Vagina (tissue), 2 donors: ENCODE measurements at regions not wholly inside any gene's neighbourhood (a gene's known extent, or its start where the extent isn't known, plus 50 kb on each side); places are given as distances from the start of the nearest gene placed in this dataset.

Source experiments
- CTCF ChIP-seq, 3 experiments: fragments of 450-650 bp in 2 of 3; fragments of 200-600 bp in 1 of 3; sonication (generic) in 1 of 3; IDR thresholded peaks; one replicate each; pipeline ENCODE4 v1.5.1; 2017 to 2019; ENCODE audit warnings: antibody characterized with exemption in 3 of 3, mild to moderate bottlenecking in 2 of 3, moderate library complexity in 2 of 3
- POLR2AphosphoS5 ChIP-seq, 2 donors: sonication (generic); formaldehyde crosslinking; IDR thresholded peaks; one replicate each; pipeline ENCODE4 v1.9.0; 2017; ENCODE audit warnings: antibody characterized with exemption in 2 of 2, mild to moderate bottlenecking in 2 of 2, low read depth in 1 of 2; ENCODE audit not compliant: insufficient read depth in 1 of 2

GRCh38 chr13:80035096-80035495 lies 305.8 kb downstream of the SPRY2 start:
- TF ChIP-seq CTCF (IDR thresholded peaks at IDR 0.05), result no peak
- no peak for TF ChIP-seq POLR2AphosphoS5 (IDR thresholded peaks at IDR 0.05; ENCODE audit: insufficient read depth in 1 of 2, low read depth in 1 of 2)
